Transverse colon (tissue), 4 donors: ENCODE measurements at regions not wholly inside any gene's neighbourhood (a gene's known extent, or its start where the extent isn't known, plus 50 kb on each side); places are given as distances from the start of the nearest gene placed in this dataset.

Experiments used
- CTCF ChIP-seq, 5 experiments: fragments of 200-600 bp in 3 of 5; fragments of 450-650 bp in 2 of 5; sonication (generic) in 3 of 5; IDR thresholded peaks; 1 replicate in 2 of 5; 2 replicates in 3 of 5; pipeline ENCODE4 v1.5.1; 2016 to 2017; ENCODE audit warnings: antibody characterized with exemption in 5 of 5, inconsistent platforms in 3 of 5, mild to moderate bottlenecking in 2 of 5, moderate library complexity in 1 of 5
- POLR2AphosphoS5 ChIP-seq, 3 donors: sonication (generic); formaldehyde crosslinking; IDR thresholded peaks; one replicate each; pipeline ENCODE4 v1.6.1; 2016; ENCODE audit warnings: antibody characterized with exemption in 3 of 3

GRCh38 chr12:127590868-127591267, 676.1 kb upstream of the TMEM132C start:
- no peak for TF ChIP-seq POLR2AphosphoS5 (IDR thresholded peaks at IDR 0.05)
- no peak for TF ChIP-seq CTCF (IDR thresholded peaks at IDR 0.05)
